Neural cell (in vitro differentiated cells): ENCODE measurements at regions not wholly inside any gene's neighbourhood (a gene's known extent, or its start where the extent isn't known, plus 50 kb on each side); places are given as distances from the start of the nearest gene placed in this dataset.

ENCODE experiments used
- H2AFZ ChIP-seq: fragments of 200-600, 300-800 bp; sonication (generic), shearing (Covaris generic); 2 replicates; pipeline ENCODE4 v1.6.0; 2014; ENCODE audit warnings: low read depth, mild to moderate bottlenecking, antibody characterized with exemption, low read length, moderate library complexity
- H3F3A ChIP-seq: fragments of 200-600 bp; shearing (Covaris generic); 2 replicates; pipeline ENCODE4 v1.6.1; 2016; ENCODE audit warnings: mild to moderate bottlenecking, moderate library complexity, mixed read lengths, antibody characterized with exemption, low read length; ENCODE audit not compliant: insufficient read depth, poor library complexity, severe bottlenecking
- H3K27ac ChIP-seq: fragments of 200-600, 300-800 bp; sonication (generic), shearing (Covaris generic); 2 replicates; pipeline ENCODE4 v1.5.1; 2014; ENCODE audit warnings: mild to moderate bottlenecking, low read length, moderate library complexity
- H3K27me3 ChIP-seq: fragments of 300-800, 200-600 bp; sonication (generic), shearing (Covaris generic); 2 replicates; pipeline ENCODE4 v1.6.0; 2014; ENCODE audit warnings: mild to moderate bottlenecking, low read depth, low read length, moderate library complexity; ENCODE audit not compliant: insufficient read depth
- H3K36me3 ChIP-seq: fragments of 300-800, 200-600 bp; sonication (generic), shearing (Covaris generic); 2 replicates; pipeline ENCODE4 v1.5.1; 2014; ENCODE audit warnings: mild to moderate bottlenecking, antibody characterized with exemption, low read length, moderate library complexity; ENCODE audit not compliant: insufficient read depth
- H3K4me2 ChIP-seq: fragments of 300-800, 200-600 bp; sonication (generic), shearing (Covaris generic); 2 replicates; pipeline ENCODE4 v1.6.0; 2014; ENCODE audit warnings: mild to moderate bottlenecking, low read length
- H3K4me3 ChIP-seq: fragments of 300-800, 200-600 bp; sonication (generic), shearing (Covaris generic); 2 replicates; pipeline ENCODE4 v1.5.1; 2014; ENCODE audit warnings: mild to moderate bottlenecking, low read length, moderate library complexity
- H3K79me2 ChIP-seq: fragments of 200-600 bp; shearing (Covaris generic); replicated peaks from 2 replicates; pipeline ENCODE4 v1.6.0; 2014; ENCODE audit warnings: mild to moderate bottlenecking, low read length, moderate library complexity; ENCODE audit not compliant: insufficient read depth
- H3K9ac ChIP-seq: fragments of 300-800, 200-600 bp; sonication (generic), shearing (Covaris generic); 2 replicates; pipeline ENCODE4 v1.6.1; 2016; ENCODE audit warnings: mild to moderate bottlenecking, low read length, mixed read lengths
- H3K9me2 ChIP-seq: fragments of 200-600 bp; shearing (Covaris generic); 2 replicates; pipeline ENCODE4 v1.6.1; 2016; ENCODE audit warnings: mild to moderate bottlenecking, low read length, mixed read lengths; ENCODE audit not compliant: insufficient read depth
- H3K9me3 ChIP-seq: fragments of 200-600, 300-800 bp; sonication (generic), shearing (Covaris generic); 2 replicates; pipeline ENCODE4 v1.6.1; 2016; ENCODE audit warnings: mild to moderate bottlenecking, mixed run types, low read length, moderate library complexity, mixed read lengths
- H4K20me1 ChIP-seq: fragments of 200-600 bp; shearing (Covaris generic); 2 replicates; pipeline ENCODE4 v1.6.1; 2016; ENCODE audit warnings: mild to moderate bottlenecking, mixed run types; ENCODE audit not compliant: insufficient read depth
- EP300 ChIP-seq: fragments of 450-650 bp; conservative IDR thresholded peaks from 2 replicates; pipeline ENCODE4 v1.6.1; 2014; ENCODE audit warnings: antibody characterized with exemption, mild to moderate bottlenecking, moderate library complexity; ENCODE audit not compliant: poor library complexity, severe bottlenecking
- EZH2 ChIP-seq: fragments of 200-600, 300-800 bp; shearing (Covaris generic), sonication (generic); IDR thresholded peaks from 2 replicates; pipeline ENCODE4 v1.6.1; 2014; ENCODE audit warnings: antibody characterized with exemption, low read length, borderline replicate concordance, mild to moderate bottlenecking; ENCODE audit not compliant: insufficient read depth, poor library complexity, severe bottlenecking
- MXI1 ChIP-seq: fragments of 450-650 bp; conservative IDR thresholded peaks from 2 replicates; pipeline ENCODE4 v1.6.1; 2014; ENCODE audit warnings: antibody characterized with exemption, mild to moderate bottlenecking; ENCODE audit not compliant: poor library complexity, severe bottlenecking
- POLR2AphosphoS5 ChIP-seq: IDR thresholded peaks from 2 replicates; pipeline ENCODE4 v1.6.1; 2012
- RAD21 ChIP-seq: fragments of 450-650 bp; conservative IDR thresholded peaks from 2 replicates; pipeline ENCODE4 v1.6.1; 2014; ENCODE audit warnings: antibody characterized with exemption, mild to moderate bottlenecking, moderate library complexity
- SMC3 ChIP-seq: fragments of 450-650 bp; conservative IDR thresholded peaks from 2 replicates; pipeline ENCODE4 v1.6.1; 2014; ENCODE audit warnings: antibody characterized with exemption, mild to moderate bottlenecking, moderate library complexity; ENCODE audit not compliant: poor library complexity
- TAF1 ChIP-seq: IDR thresholded peaks from 2 replicates; pipeline ENCODE4 v1.6.1; 2012; ENCODE audit warnings: low read depth
- TF ChIP-seq, protein P1 (sequence below): IDR thresholded peaks from 2 replicates; pipeline ENCODE4 v1.6.1; 2012; ENCODE audit warnings: borderline replicate concordance
- TF ChIP-seq, protein P2 (sequence below): fragments of 450-650 bp; IDR thresholded peaks from 2 replicates; pipeline ENCODE4 v1.5.1; 2014; ENCODE audit warnings: antibody characterized with exemption, mild to moderate bottlenecking, moderate library complexity; ENCODE audit not compliant: poor library complexity, severe bottlenecking

DNA sequence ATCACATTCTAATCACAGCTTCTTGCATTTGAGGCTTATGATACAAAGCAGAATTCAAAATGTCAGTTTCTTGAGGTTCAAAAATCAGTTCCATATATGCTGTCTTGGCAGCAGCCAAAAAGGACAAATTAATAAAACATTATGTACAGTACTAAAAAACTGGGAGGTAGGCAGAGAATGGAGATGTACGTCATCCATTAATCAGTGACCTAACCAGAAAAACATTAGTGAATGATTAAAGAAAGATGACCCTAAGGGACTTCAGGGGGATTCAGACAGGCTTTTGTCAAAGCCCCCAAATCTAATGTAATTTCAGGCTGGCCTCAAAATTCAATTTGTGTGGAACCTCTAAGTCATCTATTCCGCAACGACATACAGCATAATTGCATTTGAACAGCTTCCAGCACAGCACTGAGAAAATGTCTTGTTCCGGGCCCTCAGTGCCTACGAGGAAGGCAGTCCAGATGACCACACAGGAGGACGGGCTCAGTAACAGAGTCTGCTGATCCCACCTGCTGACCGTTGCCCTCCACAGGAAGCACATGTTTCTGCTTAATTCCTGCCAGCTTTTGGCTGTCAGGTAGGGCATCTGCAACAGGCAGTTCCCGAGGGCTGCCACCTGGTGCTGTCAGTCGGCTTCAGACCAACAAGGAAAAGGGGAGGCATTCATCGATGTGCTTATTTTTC, 83.8 kb upstream of the HHIP start:
- Histone ChIP-seq H3K36me3 (no peaks in the 10 kb centered on the region), H2AFZ (no peak overlapping the region), H3K27me3 (no peaks in the 10 kb centered on the region), H3K9me3 (no peaks in the 10 kb centered on the region), H3K27ac (no peak overlapping the region), H3K9ac (no peak overlapping the region), H3K79me2 (no peaks in the 10 kb centered on the region), H3K4me2 (no peak overlapping the region), H3K4me3 (no peak overlapping the region), H3F3A (no peaks in the 10 kb centered on the region), H4K20me1 (no peaks in the 10 kb centered on the region), H3K9me2 (no peaks in the 10 kb centered on the region)
- TF ChIP-seq POLR2AphosphoS5 (no peak), EZH2 (no peak), RAD21 (no peak), SMC3 (no peak), EP300 (no peak), MXI1 (no peak), TAF1 (no peak)
- TF ChIP-seq, protein P1, sequence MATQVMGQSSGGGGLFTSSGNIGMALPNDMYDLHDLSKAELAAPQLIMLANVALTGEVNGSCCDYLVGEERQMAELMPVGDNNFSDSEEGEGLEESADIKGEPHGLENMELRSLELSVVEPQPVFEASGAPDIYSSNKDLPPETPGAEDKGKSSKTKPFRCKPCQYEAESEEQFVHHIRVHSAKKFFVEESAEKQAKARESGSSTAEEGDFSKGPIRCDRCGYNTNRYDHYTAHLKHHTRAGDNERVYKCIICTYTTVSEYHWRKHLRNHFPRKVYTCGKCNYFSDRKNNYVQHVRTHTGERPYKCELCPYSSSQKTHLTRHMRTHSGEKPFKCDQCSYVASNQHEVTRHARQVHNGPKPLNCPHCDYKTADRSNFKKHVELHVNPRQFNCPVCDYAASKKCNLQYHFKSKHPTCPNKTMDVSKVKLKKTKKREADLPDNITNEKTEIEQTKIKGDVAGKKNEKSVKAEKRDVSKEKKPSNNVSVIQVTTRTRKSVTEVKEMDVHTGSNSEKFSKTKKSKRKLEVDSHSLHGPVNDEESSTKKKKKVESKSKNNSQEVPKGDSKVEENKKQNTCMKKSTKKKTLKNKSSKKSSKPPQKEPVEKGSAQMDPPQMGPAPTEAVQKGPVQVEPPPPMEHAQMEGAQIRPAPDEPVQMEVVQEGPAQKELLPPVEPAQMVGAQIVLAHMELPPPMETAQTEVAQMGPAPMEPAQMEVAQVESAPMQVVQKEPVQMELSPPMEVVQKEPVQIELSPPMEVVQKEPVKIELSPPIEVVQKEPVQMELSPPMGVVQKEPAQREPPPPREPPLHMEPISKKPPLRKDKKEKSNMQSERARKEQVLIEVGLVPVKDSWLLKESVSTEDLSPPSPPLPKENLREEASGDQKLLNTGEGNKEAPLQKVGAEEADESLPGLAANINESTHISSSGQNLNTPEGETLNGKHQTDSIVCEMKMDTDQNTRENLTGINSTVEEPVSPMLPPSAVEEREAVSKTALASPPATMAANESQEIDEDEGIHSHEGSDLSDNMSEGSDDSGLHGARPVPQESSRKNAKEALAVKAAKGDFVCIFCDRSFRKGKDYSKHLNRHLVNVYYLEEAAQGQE = no peak
- TF ChIP-seq, protein P2, sequence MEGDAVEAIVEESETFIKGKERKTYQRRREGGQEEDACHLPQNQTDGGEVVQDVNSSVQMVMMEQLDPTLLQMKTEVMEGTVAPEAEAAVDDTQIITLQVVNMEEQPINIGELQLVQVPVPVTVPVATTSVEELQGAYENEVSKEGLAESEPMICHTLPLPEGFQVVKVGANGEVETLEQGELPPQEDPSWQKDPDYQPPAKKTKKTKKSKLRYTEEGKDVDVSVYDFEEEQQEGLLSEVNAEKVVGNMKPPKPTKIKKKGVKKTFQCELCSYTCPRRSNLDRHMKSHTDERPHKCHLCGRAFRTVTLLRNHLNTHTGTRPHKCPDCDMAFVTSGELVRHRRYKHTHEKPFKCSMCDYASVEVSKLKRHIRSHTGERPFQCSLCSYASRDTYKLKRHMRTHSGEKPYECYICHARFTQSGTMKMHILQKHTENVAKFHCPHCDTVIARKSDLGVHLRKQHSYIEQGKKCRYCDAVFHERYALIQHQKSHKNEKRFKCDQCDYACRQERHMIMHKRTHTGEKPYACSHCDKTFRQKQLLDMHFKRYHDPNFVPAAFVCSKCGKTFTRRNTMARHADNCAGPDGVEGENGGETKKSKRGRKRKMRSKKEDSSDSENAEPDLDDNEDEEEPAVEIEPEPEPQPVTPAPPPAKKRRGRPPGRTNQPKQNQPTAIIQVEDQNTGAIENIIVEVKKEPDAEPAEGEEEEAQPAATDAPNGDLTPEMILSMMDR = no peak

DNA sequence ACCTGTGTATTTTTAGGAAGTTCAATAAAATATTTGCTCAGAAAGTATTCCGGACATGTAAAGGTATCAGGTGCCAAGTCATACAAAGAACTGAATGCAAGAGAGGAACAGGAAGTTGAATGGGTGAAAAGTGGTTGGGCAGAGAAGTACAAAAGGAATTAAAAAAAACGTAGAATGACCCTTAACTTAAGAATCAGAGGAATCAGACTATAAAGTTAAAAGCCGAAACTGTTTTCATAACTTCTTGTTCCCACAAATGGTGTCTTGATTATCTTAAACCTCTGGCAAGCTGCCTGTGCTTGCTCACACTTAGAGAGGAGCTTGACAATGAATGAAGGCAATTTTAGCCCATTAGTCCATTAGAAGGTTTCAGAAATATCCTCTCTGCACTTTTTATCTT, 81.6 kb upstream of the HHIP start:
- H3K9me2 ChIP-seq = no peaks in the 10 kb centered on the region
- no peak overlapping the region for H3K4me3 ChIP-seq
- no peaks in the 10 kb centered on the region for H4K20me1 ChIP-seq
- H3K36me3 ChIP-seq = no peaks in the 10 kb centered on the region
- TF ChIP-seq EP300 (no peak), MXI1 (no peak), RAD21 (no peak)
- no peaks in the 10 kb centered on the region for H3K9me3 ChIP-seq
- H3K79me2 ChIP-seq = no peaks in the 10 kb centered on the region
- H3K27me3 ChIP-seq = no peaks in the 10 kb centered on the region
- H3F3A ChIP-seq = no peaks in the 10 kb centered on the region
- H2AFZ ChIP-seq = no peak overlapping the region
- H3K9ac ChIP-seq = no peak overlapping the region
- H3K27ac ChIP-seq = no peak overlapping the region
- no peak overlapping the region for H3K4me2 ChIP-seq
